HG02759 (cell line): ENCODE measurements at regions not wholly inside any gene's neighbourhood (a gene's known extent, or its start where the extent isn't known, plus 50 kb on each side); places are given as distances from the start of the nearest gene placed in this dataset.
"Not testable (repeated sequence)": the region's sequence is repeated elsewhere in the genome, so short reads cannot be mapped to it uniquely, and the experiment has no call there.

Experiments
- ATAC-seq: cut with Tn5 transposase; IDR thresholded peaks from one replicate; pipeline ENCODE4 v1.9.1; 2021; ENCODE audit warnings: mild to moderate bottlenecking, moderate library complexity; ENCODE audit not compliant: unreplicated experiment

DNA sequence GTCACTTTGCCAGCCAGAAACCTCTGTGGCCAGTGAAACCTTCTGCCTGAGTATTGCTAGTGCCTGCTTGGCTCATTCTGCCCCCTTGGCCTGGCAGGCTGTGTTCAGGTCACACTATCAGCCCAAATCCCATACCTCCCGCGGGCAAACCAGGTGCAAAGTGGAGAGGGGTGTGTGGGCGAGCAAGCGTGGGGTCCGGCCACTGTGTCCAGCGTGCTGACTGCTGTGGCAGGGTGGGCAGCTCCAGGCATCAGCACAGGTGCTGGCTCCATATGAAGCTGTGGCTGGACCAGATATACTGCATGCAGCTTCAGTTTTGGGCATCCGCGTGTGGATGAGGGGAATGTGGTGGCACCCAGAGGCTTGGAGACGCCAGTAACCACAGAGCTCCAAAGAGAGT lies 576.5 kb upstream of the EDIL3 start:
- ATAC-seq, result no peak

DNA sequence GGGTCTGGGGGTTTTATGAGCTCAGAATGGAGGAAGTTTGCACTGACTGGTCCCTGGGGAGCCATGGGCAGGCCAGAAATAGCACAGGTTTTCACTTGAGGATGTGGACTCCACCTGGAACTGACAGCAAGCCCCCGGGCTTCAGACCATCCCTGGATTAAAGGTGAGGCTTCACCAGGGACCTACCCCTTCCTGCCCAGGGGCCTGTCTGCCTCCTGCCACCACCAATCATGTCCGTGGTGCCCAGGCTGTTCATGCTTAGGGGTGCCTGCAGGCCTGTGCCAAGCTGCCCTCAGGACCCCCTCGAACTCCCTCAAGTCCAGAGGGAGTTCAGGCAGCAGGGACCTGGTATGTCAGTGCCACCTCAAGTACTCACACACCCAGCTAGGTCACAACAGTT lies 577.2 kb upstream of the EDIL3 start:
- ATAC-seq, result no peak

DNA sequence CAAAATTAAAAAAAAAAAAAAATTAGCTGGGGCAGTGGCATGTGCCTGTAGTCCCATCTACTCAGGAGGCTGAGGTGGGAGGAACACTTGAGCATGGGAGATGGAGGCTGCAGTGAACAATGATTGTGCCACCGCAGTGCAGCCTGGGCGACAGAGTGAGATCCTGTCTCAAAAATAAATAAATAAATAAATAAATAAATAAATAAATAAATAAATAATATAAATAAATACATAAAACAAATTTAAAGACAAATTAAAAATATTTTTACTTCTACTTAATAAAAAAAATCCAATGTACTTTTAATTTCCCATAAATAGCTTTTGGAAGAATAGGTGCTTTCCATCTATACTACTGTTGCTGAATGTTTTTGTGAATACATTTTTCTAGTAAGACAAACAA lies 598.4 kb upstream of the EDIL3 start:
- ATAC-seq, result no peak

DNA sequence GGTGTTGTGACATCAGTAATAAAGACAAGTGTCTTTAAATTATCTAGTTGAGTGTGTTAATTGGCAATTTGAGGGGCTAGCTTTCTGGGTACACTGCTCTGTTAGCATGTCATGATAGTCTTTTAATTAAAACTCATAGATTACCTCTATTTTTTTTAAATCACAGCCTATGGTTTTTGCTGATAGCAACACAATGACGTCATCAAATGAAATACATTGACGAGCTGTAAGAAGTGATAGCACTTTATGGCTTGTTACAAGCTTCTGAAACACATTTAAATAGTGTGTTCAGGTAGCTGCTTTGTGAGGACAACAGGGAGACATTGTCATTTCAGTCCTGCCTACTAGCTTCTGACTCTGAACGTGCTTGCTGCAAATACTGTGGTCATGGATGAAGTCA lies 600.5 kb upstream of the EDIL3 start:
- ATAC-seq, result no peak

DNA sequence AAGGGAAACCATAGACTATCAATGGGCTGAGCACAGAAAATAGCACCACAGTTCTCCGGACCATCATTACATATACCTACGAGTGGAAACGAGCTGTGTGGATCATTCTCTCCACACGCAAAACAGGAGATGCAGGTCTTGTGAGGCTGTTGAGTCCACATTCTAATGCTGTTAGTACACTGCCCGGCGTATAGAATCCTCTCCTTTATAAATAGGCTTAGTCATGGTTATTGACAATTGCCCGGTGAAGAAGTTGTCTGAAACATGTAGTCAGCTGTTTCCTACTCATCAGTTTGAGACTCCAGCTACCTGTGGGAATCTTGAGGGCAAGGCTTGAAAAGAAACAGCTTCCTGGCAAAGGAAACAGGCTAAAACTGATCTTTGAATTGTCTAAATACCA lies 602.0 kb upstream of the EDIL3 start:
- no peak for ATAC-seq

DNA sequence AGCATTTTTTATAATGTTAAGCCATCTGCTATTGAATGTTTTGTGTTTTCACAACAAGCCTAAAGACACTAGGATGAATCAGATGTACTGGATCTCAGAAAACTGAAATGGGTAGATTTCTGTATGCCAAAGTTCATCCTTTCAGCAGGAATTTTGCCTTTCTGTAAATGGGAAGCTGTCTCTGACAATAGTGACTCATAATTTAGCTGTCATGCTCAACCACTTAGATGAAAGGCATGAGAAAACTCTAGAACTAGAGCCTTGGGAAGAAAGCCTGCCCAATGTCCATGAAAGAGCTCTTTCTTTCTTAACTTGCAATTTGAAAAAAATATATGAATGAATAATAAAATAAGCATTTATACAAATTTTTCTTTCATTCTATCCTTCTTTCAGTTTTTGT lies 616.0 kb upstream of the EDIL3 start:
- ATAC-seq, result no peak

DNA sequence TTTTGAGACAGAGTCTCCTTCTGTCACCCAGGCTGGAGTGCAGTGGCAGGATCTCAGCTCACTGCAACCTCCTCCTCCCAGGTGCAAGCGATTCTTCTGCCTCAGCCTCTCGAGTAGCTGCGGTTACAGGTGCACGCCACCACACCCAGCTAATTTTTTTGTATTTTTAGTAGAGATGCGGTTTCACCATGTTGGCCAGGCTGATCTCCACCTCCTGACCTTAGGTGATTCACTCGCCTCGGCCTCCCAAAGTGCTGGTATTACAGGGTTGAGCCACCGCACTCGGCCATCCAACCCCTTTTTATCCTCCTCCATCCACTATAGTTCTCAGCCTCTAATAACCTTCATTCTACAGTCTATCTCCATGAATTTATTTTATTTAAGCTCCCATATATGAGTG lies 617.3 kb upstream of the EDIL3 start:
- ATAC-seq, result not testable (repeated sequence)

DNA sequence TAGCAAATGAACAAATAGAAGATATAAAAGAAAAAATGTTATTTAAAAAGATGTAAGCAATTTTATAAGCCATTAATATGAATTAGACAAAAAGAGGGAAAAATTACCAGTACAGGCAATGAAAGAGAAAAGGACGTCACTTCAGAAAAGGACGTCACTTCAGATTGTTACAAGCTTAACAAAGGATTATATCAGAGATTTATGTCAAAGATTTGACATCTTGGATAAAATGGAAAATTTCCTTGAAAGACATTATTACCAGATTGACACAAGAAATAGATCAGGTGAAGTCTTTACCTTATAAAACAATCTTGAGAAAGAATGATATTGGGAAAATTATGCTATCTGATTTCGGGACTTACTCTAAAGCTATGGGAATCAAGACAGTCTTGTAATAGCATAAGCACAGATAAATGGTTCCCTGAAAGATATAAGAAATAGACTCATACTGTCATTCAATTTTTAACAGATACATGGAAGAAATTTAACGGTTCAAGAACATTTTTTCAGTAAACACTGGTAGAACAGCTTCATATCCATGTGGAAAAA lies 625.4 kb upstream of the EDIL3 start:
- no peak for ATAC-seq

DNA sequence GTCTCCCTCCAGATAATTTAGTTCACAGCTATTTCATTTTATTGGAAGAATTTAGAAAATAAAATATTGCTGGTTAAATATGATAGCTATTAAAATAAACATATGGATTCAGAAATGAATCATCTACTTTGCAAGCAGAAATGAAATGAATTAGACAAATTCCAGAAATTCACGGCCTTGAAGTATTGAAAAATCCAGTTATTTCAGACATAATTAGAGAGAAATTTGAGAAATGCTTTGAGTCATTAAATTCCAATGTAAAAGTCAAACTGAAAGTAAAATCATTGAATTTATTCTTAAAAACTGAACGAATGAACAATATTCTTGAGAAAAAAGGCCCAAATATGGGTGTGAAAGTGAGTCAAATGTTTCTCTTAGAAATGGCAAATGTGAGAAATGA lies 632.6 kb upstream of the EDIL3 start:
- no peak for ATAC-seq

DNA sequence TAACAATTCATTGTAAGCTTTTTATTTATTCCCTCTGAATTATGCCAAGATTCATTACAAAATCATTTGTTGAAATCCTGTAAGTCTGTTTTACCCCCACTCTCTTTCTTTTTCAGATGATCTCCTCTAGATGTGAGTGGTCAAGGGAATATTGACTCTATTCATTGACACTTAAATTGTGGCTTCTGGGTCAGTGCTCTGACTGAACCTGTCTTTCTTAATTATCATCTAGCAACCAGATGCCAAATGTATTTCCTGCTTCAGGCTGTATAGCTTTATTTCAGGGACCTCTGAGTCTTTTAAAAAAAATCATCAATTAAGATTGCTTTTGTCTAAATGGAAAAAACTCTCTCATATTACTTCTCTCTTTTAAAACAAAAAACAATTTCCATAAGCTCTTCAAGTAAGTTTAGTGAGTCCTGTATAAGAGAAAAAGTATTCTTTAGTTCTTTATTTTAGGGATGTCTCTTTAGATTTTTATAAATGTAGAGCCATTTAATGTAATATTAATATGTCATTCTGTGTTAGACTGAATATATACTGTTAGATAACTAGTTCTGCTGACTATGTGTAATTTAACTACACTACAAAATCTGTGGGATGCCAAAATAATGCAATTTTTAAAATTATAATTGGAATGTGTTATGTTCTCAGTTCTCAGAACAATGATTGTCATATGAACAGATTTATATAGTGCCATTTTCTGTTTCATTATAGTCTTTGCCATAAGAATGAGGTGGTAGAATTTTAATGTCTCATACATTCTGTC lies 645.8 kb upstream of the EDIL3 start:
- ATAC-seq, result no peak

DNA sequence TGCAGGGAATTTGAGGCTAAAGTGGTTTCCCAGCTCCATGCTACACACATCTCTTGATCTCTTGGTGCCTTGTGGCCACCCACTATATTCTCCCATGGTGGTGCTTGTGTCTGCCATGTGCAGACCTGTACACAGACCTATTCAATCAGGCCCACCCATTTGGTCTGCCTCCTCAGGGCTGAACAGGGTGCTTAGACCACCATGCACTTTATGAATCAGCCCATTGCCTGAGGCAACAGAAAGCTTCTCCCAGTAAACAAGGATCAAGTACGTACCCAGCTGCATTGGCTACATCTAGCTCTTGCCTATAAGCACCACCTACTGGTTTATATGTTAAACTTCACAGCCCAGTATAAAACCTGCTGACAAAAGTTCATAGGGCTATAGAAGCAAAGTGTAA lies 664.3 kb upstream of the EDIL3 start:
- ATAC-seq, result peak; percentile 42

DNA sequence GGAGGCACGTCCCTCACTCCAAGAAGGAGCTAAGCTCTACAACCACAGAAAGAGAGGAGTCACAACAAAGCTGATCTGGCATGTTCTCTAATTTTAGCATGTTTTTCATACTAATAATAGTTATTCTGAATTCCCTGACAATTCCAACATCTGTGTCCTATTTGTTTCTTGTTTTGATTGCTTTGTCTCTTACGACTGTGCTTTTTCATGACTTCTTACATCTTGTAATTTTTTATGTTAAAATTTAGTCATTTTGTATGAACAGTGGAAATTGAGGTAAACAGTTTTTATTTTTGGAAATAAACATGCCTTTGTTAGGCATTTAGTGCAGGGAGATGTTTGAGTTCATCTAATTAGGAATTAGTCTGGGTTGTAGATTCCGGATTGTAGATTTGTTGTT lies 668.1 kb upstream of the EDIL3 start:
- ATAC-seq, result no peak

DNA sequence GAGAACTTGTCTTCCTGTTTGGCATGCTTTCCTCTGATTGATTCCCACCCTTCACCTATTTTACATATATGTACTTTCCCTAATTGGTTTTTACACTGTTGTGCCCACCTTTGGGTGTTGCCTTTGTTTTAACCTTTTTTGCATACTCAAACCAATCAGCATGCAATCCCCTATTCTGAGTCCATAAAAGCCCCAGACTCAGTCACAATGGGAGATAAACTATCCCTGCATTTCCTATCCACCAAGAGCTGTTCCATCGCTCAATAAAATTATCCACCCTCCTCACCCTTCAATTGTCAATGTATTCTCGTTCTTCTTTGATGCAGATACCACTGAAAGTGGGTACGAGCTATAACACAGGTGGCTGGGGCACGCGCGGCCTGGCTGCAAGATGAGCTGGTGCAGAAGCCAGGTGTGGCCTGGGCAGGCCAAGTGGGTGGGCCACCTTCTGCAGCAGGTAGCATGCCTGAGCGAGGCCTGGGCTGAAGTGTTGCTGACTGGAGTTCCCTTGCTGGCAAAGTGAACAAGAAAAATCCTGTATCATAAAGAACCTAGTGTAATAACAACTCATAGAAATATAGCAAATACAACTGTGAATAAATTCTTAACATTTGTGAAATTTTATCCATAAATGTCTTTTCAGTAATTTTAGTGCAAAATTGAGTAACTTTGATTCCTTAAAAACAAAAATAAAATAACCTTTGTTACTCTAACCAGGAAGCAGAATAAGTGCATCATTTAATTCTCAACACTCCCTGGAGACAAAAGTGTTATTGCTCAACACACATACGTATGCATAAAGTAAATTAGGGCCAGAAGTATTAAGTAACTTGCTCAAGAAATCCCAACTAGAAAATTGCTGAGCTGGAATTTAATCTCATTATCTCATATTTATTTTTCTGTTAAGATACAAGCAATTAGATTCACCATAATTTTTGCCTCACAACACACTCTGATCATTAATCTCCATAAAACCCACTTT lies 685.3 kb upstream of the EDIL3 start:
- no peak for ATAC-seq

DNA sequence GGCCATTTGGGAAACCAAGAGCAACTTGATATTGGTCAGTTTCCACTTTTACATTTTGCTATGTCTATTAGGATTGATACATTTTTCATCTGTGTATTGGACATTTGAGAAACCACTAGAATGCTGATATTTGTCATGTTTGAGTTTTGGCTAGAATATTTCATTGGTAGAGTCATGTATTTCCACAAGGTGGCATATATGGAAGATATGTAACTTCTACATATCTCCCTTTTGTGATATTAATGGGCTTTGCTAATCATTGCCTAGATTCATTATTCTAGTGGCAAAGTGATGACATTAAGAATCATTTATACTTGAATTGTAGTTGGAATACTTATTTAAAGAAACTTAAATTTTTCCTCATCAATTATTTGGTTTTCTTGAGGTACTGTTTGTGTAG lies 692.9 kb upstream of the EDIL3 start:
- ATAC-seq, result no peak

DNA sequence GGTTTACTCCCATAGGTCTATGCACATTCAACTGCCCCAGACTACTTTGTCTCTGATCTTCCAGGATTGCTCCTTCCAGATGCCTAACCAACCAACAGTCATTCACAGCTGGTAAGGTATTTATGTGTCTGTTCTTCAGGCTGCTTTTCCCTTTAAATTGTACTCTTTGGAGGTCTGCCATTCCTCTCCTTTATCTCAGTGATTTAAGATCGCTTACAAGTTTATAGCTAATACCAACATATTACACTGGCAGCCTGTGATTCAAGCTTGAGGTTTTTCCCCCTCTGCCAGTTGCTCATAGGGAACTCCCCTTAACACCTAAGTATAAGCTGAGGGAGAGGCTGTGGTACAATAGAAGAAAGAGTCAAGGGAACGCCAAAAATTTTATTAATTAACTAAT lies 711.7 kb upstream of the EDIL3 start:
- ATAC-seq, result no peak

DNA sequence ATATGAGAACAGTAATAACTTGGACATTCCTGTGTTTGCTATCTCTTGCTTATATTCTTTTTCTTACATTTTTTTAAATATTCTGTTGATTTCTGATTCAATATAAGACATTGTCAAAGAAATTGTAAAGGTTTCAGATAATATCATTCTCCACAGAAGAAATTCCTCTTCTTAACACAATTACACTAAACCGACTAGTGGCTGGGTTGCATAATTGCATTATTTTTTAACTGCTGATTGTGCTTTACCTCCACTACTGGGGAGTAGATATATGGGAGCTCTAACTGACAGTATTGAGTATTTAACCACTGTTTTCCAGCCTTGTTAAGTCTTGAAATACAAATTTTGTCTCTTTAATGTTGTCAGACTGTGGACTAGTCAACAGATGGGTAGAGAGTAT lies 723.8 kb upstream of the EDIL3 start:
- no peak for ATAC-seq

DNA sequence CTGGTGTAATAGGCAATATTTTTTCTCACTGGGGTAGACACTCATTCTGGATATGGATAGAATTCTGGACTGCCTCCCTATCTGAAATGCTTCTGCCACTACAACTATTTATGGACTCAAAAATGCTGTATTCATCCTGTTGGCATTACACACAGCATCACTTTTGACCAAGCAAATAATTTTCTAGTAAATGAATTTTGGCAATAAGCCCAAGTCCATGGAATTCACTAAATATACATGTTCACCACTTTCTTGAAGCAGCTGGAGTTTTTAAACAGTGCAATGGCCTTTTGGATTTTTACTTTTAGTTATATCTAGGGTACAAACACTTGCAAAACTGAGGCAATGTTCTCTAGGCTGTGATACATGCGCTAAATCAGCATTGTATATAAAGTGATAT lies 724.9 kb upstream of the EDIL3 start:
- ATAC-seq, result no peak

DNA sequence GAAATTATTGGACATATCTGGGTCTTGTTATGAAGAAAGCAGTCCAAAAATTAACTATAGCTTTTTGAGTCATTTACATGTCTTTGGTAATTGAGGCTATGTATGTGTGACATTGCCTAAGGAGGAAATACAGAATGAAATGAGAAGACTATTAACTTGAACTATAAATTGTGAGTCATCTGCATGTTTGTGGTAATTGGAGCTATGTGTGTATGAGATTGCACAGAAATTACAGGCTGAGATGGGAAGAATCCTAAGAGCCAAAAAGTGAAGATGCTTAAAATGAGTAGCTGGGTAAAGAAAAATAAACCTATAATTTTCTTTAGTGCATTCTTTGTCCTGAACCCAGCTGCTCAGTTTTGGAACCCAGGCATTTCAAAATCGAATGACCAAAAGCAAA lies 747.6 kb upstream of the EDIL3 start:
- no peak for ATAC-seq

DNA sequence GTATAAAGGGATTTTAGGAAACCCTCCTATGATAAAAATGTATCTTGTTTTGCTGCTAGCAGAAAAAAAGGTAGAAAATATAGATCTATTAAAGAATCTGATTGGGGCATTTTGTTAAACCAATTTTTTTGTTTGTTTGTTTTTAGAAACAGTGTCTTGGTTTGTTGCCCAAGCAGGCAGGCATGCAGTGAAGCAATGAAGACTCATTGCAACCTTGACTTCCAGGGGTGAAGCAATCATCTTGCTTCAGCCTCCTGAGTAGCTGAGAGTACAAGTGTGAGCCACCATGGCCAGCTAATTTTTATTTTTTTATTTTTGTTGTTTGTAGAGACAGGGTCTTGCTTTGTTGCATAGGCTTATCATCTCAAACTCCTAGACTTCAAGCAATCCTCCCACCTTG lies 755.8 kb upstream of the EDIL3 start:
- ATAC-seq, result no peak

DNA sequence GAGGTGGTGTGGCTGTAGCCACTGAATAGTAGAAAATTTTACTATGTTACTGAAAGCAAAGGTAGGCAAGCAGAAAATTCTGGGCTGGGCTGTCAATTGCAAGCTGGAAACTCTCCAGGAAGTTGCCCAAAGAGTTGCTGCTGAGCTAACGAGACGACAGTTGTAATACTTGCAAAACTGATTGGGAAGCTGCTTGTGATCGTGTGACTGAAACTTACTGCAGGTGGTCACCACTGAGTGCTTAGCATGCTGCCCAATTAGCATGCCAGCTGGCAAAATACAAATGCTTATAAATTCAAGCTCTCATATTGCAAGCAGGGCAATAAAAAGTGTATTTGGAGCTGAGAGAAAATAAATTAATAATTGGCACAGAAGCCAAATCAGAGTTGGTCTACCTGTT lies 758.5 kb upstream of the EDIL3 start:
- no peak for ATAC-seq

DNA sequence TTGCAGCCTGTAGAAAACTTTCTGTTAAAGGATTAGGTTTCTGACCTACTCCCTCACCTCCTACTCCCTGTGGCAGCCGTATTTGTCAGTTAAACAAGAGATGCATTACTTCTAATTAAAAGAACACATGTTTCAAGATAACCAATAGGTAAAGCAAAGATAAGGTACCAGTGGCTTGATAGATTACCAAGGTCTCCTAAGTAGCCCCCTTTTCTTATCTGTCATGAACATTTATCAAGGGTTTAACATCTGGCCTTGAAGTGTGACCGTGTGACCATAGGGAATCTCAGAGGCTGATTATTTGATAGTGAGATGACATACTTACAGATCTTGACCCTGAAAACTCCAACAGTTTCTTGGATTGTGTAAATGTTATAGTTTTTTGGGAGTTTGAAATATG lies 764.0 kb upstream of the EDIL3 start:
- ATAC-seq, result no peak

DNA sequence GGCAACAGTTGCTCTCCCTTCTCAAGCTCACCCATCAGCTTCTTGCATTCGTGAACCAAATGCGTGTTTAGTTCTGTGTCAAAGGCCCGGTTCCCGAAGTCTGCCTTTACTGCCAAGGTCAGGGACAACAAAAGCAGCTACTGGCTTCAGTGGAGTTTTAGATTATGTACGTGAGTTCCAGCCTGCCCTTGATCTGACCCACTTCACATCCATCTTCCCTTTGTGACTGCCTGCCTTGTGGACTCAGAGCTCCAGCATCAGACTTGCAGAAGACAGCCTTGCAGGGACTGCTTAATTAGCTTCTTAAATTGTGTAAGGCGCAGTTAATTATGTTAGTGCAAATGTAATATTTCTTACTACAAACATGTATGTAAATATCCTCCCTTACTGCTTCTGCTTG lies 774.7 kb upstream of the EDIL3 start:
- no peak for ATAC-seq
